ENCODE measurements at regions not wholly inside any gene's neighbourhood (a gene's known extent, or its start where the extent isn't known, plus 50 kb on each side); places are given as distances from the start of the nearest gene placed in this dataset.

- no peak for ATAC-seq (ENCODE audit: low read depth)
- H3K4me1 ChIP-seq (ENCODE audit: insufficient read depth, poor library complexity, severe bottlenecking): peaks cover 10% of the 10 kb centered on the region
- no peak overlapping the region for H3K4me3 ChIP-seq (ENCODE audit: severe bottlenecking)
- no peaks in the 10 kb centered on the region for H3K36me3 ChIP-seq (ENCODE audit: low read depth)
- no peak overlapping the region for H3K27ac ChIP-seq (ENCODE audit: poor library complexity, severe bottlenecking)
- peak; percentile 17 for DNase-seq (ENCODE audit: low spot score)
- no peaks in the 10 kb centered on the region for H3K9me3 ChIP-seq (ENCODE audit: severe bottlenecking)
- TF ChIP-seq CTCF (IDR thresholded peaks at IDR 0.05; ENCODE audit: poor library complexity, severe bottlenecking): no peak
- no peaks in the 10 kb centered on the region for H3K27me3 ChIP-seq (ENCODE audit: insufficient read depth, poor library complexity, severe bottlenecking)
Measured at GRCh38 chr15:79180318-79180717, 89.7 kb upstream of the RASGRF1 start.

GRCh38 chr15:79179597-79179996 is 89.0 kb upstream of the RASGRF1 start:
- peaks cover 10% of the 10 kb centered on the region for H3K4me1 ChIP-seq (ENCODE audit: insufficient read depth, poor library complexity, severe bottlenecking)
- ATAC-seq (ENCODE audit: low read depth) (no peak), DNase-seq (ENCODE audit: low spot score) (peak; percentile 14)
- no peak overlapping the region for H3K27ac ChIP-seq (ENCODE audit: poor library complexity, severe bottlenecking)
- no peaks in the 10 kb centered on the region for H3K36me3 ChIP-seq (ENCODE audit: low read depth)
- TF ChIP-seq CTCF (IDR thresholded peaks at IDR 0.05; ENCODE audit: poor library complexity, severe bottlenecking): no peak
- H3K27me3 ChIP-seq (ENCODE audit: insufficient read depth, poor library complexity, severe bottlenecking): no peaks in the 10 kb centered on the region
- no peak overlapping the region for H3K4me3 ChIP-seq (ENCODE audit: severe bottlenecking)
- H3K9me3 ChIP-seq (ENCODE audit: severe bottlenecking): no peaks in the 10 kb centered on the region

GRCh38 chr15:79179108-79179561 is 88.6 kb upstream of the RASGRF1 start:
- Histone ChIP-seq H3K9me3 (ENCODE audit: severe bottlenecking) (no peaks in the 10 kb centered on the region), H3K27me3 (ENCODE audit: insufficient read depth, poor library complexity, severe bottlenecking) (no peaks in the 10 kb centered on the region), H3K4me3 (ENCODE audit: severe bottlenecking) (no peak overlapping the region), H3K36me3 (ENCODE audit: low read depth) (no peaks in the 10 kb centered on the region), H3K27ac (ENCODE audit: poor library complexity, severe bottlenecking) (no peak overlapping the region), H3K4me1 (ENCODE audit: insufficient read depth, poor library complexity, severe bottlenecking) (peaks cover 10% of the 10 kb centered on the region)
- ATAC-seq (ENCODE audit: low read depth) (peak; percentile 96), DNase-seq (ENCODE audit: low spot score) (peak; percentile 94)
- no peak for TF ChIP-seq CTCF (IDR thresholded peaks at IDR 0.05; ENCODE audit: poor library complexity, severe bottlenecking)

- no peaks in the 10 kb centered on the region for H3K9me3 ChIP-seq (ENCODE audit: severe bottlenecking)
- ATAC-seq (ENCODE audit: low read depth): no peak; the same call in 2 of the 3 replicates
- H3K4me1 ChIP-seq (ENCODE audit: insufficient read depth, poor library complexity, severe bottlenecking): peaks cover 10% of the 10 kb centered on the region
- no peak for TF ChIP-seq CTCF (IDR thresholded peaks at IDR 0.05; ENCODE audit: poor library complexity, severe bottlenecking)
- no peaks in the 10 kb centered on the region for H3K36me3 ChIP-seq (ENCODE audit: low read depth)
- no peak overlapping the region for H3K27ac ChIP-seq (ENCODE audit: poor library complexity, severe bottlenecking)
- H3K27me3 ChIP-seq (ENCODE audit: insufficient read depth, poor library complexity, severe bottlenecking): no peaks in the 10 kb centered on the region
- no peak overlapping the region for H3K4me3 ChIP-seq (ENCODE audit: severe bottlenecking)
- peak; percentile 22 for DNase-seq (ENCODE audit: low spot score)
Measured at GRCh38 chr15:79178594-79178993, 88.0 kb upstream of the RASGRF1 start.

GRCh38 chr15:79176151-79176550 is 85.6 kb upstream of the RASGRF1 start:
- TF ChIP-seq CTCF (IDR thresholded peaks at IDR 0.05; ENCODE audit: poor library complexity, severe bottlenecking): no peak

More at GRCh38 chr15:79176151-79176550, 85.6 kb upstream of the RASGRF1 start:
- DNase-seq (ENCODE audit: low spot score) (peak; percentile 29), ATAC-seq (ENCODE audit: low read depth) (no peak)
- H3K4me3 ChIP-seq (ENCODE audit: severe bottlenecking): no peak overlapping the region
- no peaks in the 10 kb centered on the region for H3K9me3 ChIP-seq (ENCODE audit: severe bottlenecking)
- H3K27me3 ChIP-seq (ENCODE audit: insufficient read depth, poor library complexity, severe bottlenecking): no peaks in the 10 kb centered on the region
- no peak overlapping the region for H3K27ac ChIP-seq (ENCODE audit: poor library complexity, severe bottlenecking)
- H3K4me1 ChIP-seq (ENCODE audit: insufficient read depth, poor library complexity, severe bottlenecking): peaks cover 10% of the 10 kb centered on the region
- H3K36me3 ChIP-seq (ENCODE audit: low read depth): no peaks in the 10 kb centered on the region

Measured in RWPE2 (cell line).